ENCODE measurements at regions not wholly inside any gene's neighbourhood (a gene's known extent, or its start where the extent isn't known, plus 50 kb on each side); places are given as distances from the start of the nearest gene placed in this dataset.
A peak's percentile ranks its signal among the peaks of the same experiment; 100 is the strongest.

DNA sequence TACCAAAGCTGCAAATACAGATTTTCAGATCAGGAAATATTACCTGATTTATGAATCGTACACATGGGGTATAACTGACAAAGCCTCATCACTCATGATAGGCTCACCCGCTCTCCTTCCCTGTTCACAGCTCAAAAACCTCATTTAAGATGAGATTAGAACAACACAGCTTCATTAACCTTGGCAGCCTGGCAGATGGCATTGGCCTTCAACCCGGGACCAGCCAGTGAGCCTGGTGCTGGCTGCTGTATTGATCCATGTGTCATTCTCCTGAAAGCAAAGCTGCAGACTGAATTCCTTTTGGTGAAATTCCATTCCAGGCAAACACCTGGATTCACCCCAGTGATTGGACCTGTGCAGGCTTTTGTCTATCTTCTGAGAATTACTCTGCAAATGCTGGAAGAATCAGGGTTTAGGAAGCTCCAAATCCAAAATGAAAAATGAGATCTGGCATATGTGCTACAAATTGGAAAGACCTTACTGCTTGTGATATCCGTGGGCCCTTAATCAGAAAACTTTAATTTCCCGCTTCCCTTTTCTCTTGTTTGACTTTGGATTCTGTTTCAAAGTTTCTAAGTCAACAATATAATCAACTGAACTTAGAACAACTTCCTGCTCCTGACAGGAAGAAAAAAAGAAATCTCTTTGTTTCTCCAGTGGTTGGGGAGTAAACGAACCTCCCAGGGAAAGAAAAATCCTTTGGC is 189.1 kb upstream of the KBTBD8 start:
- FAIRE-seq (no peak), DNase-seq (ENCODE audit: low read depth in 1 of 2, low spot score in 2 of 2) (no peak)
- H4K20me1 ChIP-seq (replicated peaks in 1 of 2; ENCODE audit: control insufficient read depth in 1 of 2, insufficient read depth in 2 of 2, low read length in 2 of 2) = no peaks in the 10 kb centered on the region
- 84% methylated on average over 6 of the region's 6 CpGs; no CpG with 5 or more reads in 1 of the 2 experiments for WGBS, 2 experiments (ENCODE audit: extremely low coverage in 1 of 2, insufficient coverage in 1 of 2, insufficient read length in 1 of 2, insufficient replicate concordance in 2 of 2, low coverage in 1 of 2, low lambda C conversion rate in 2 of 2, missing lambda C conversion rate in 1 of 2)
- H2BK120ac ChIP-seq (replicated peaks; ENCODE audit: low read depth, low read length) = peak overlapping the region; percentile 44
- H3K18ac ChIP-seq (ENCODE audit: extremely low read depth, low read length) = no peak overlapping the region
- peak overlapping the region; percentile 29 for H4K91ac ChIP-seq (replicated peaks; ENCODE audit: insufficient read length, low read length)
- ChIA-PET CTCF (ENCODE audit: partially characterized antibody) (interaction anchor here (0.7 to 4.8 kb wide), 9 partner anchors 10 to 431 kb away, joined by 3 to 26 read pairs (median 4); no protein-coding TSS in a partner anchor), POLR2A (ENCODE audit: partially characterized antibody) (no interaction called here)
- no peaks in the 10 kb centered on the region; a peak in 1 of 8 replicates for H3K36me3 ChIP-seq (ENCODE audit: control insufficient read depth in 2 of 4, insufficient read depth in 4 of 4, low read length in 3 of 4)
- peaks cover 0 to 3% (median under 1%) of the 10 kb centered on the region in 4 experiments; a peak in 2 of 7 replicates for H3K4me1 ChIP-seq (replicated peaks in 1 of 4; ENCODE audit: control insufficient read depth in 3 of 4, insufficient read depth in 4 of 4, low read length in 3 of 4)
- H3K9me3 ChIP-seq (ENCODE audit: insufficient read depth in 2 of 2, low read depth in 1 of 2, low read length in 1 of 2) = no peaks in the 10 kb centered on the region; a peak in 1 of 4 replicates
- no peak overlapping the region; the same call in 1 of the 2 replicates for H2BK15ac ChIP-seq (ENCODE audit: low read length)
- H4K8ac ChIP-seq (ENCODE audit: extremely low read depth, insufficient read depth, low read length) = no peak overlapping the region
- no peak overlapping the region for H3K27ac ChIP-seq (ENCODE audit: low read depth, low read length)
- peak overlapping the region; percentile 14; the same call in 1 of the 2 replicates for H2AFZ ChIP-seq (ENCODE audit: low read length)
- no peak overlapping the region for H4K5ac ChIP-seq (ENCODE audit: insufficient read length, low read depth, low read length)
- H3K4me2 ChIP-seq (ENCODE audit: insufficient read depth in 1 of 2, low read depth in 2 of 2, low read length in 2 of 2) = no peak overlapping the region
- H3K27me3 ChIP-seq (replicated peaks in 1 of 4; ENCODE audit: control insufficient read depth in 3 of 4, extremely low read depth in 1 of 4, insufficient read depth in 3 of 4, low read length in 3 of 4) = no peaks in the 10 kb centered on the region
- H3K4me3 ChIP-seq (ENCODE audit: extremely low read depth in 1 of 4, insufficient read depth in 2 of 4, low read depth in 3 of 4, low read length in 4 of 4) = no peak overlapping the region
- no peak overlapping the region for H3K23ac ChIP-seq (ENCODE audit: insufficient read length)
- H3K9ac ChIP-seq (replicated peaks in 1 of 4; ENCODE audit: extremely low read depth in 1 of 4, low read depth in 3 of 4, low read length in 3 of 4) = no peak overlapping the region
- peak overlapping the region; percentile 55; the same call in 1 of the 2 replicates for H2BK20ac ChIP-seq (ENCODE audit: low read length)
- no peaks in the 10 kb centered on the region for H3K79me2 ChIP-seq (ENCODE audit: control insufficient read depth in 1 of 2, insufficient read depth in 2 of 2, low read length in 2 of 2)
- no peak overlapping the region; the same call in 1 of the 2 replicates for H2AK5ac ChIP-seq (ENCODE audit: low read depth, low read length)
- peak overlapping the region; percentile 78 for H2BK12ac ChIP-seq (ENCODE audit: low read depth, low read length)
- H3K4ac ChIP-seq (replicated peaks; ENCODE audit: insufficient read length, low read depth, low read length) = no peak overlapping the region
- H3K56ac ChIP-seq (replicated peaks; ENCODE audit: insufficient read length, low read depth, low read length) = no peak overlapping the region
- no peaks in the 10 kb centered on the region for H3K79me1 ChIP-seq (ENCODE audit: low read depth, low read length)
- H2BK5ac ChIP-seq (ENCODE audit: low read depth, low read length) = 0 out of 2 replicates have a peak overlapping the region, but pooled peaks have one; percentile 12
- H3K14ac ChIP-seq (ENCODE audit: insufficient read length) = no peak overlapping the region
- H3K23me2 ChIP-seq (ENCODE audit: low read depth, low read length) = no peaks in the 10 kb centered on the region
- TF ChIP-seq FOSL1 (IDR thresholded peaks at IDR 0.05; ENCODE audit: insufficient read depth, low read depth, low read length) (no peak), NRF1 (IDR thresholded peaks at IDR 0.05; ENCODE audit: low read depth, low read length) (no peak), TAF7 (optimal IDR thresholded peaks at IDR 0.05; ENCODE audit: borderline replicate concordance, low read depth, low read length) (no peak), RAD21 (IDR thresholded peaks at IDR 0.05 in 1 of 2, conservative IDR thresholded peaks at IDR 0.05 in 1 of 2; ENCODE audit: low read depth in 2 of 2, low read length in 2 of 2) (no peak), CBX5 (IDR thresholded peaks at IDR 0.05; ENCODE audit: low read depth, low read length) (no peak), CHD1 (IDR thresholded peaks at IDR 0.05; ENCODE audit: low read depth, low read length) (no peak), KDM4A (IDR thresholded peaks at IDR 0.05; ENCODE audit: low read depth, low read length, severe bottlenecking) (no peak), KDM5A (IDR thresholded peaks at IDR 0.05; ENCODE audit: low read length) (no peak)
- TF ChIP-seq, protein P1, sequence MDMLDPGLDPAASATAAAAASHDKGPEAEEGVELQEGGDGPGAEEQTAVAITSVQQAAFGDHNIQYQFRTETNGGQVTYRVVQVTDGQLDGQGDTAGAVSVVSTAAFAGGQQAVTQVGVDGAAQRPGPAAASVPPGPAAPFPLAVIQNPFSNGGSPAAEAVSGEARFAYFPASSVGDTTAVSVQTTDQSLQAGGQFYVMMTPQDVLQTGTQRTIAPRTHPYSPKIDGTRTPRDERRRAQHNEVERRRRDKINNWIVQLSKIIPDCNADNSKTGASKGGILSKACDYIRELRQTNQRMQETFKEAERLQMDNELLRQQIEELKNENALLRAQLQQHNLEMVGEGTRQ (IDR thresholded peaks at IDR 0.05; ENCODE audit: low read length) = no peak

All from H1 (cell line).